GM21390 (cell line): ENCODE measurements at regions not wholly inside any gene's neighbourhood (a gene's known extent, or its start where the extent isn't known, plus 50 kb on each side); places are given as distances from the start of the nearest gene placed in this dataset.
"Not testable (repeated sequence)": the region's sequence is repeated elsewhere in the genome, so short reads cannot be mapped to it uniquely, and the experiment has no call there.

Experiments used
- ATAC-seq: cut with Tn5 transposase; IDR thresholded peaks from one replicate; pipeline ENCODE4 v1.9.1; 2021; ENCODE audit not compliant: unreplicated experiment

- ATAC-seq: no peak
Observed at GRCh38 chr7:142698429-142698828, 50.8 kb upstream of the PRSS1 start.

- ATAC-seq: no peak
Observed at GRCh38 chr7:142697270-142697669, 52.0 kb upstream of the PRSS1 start.

GRCh38 chr7:142696456-142697179, 52.7 kb upstream of the PRSS1 start:
- no peak for ATAC-seq

- ATAC-seq: no peak
Observed at GRCh38 chr7:142693911-142694310, 55.4 kb upstream of the PRSS1 start.

GRCh38 chr7:142690554-142691182, 58.6 kb upstream of the PRSS1 start:
- ATAC-seq: peak; percentile 74

GRCh38 chr7:142689439-142690120, 59.7 kb upstream of the PRSS1 start:
- ATAC-seq: no peak

GRCh38 chr7:142685877-142686508, 63.3 kb upstream of the PRSS1 start:
- ATAC-seq: no peak

- no peak for ATAC-seq
Observed at GRCh38 chr7:142681314-142682092, 67.8 kb upstream of the PRSS1 start.

GRCh38 chr7:142671506-142671905, 77.8 kb upstream of the PRSS1 start:
- ATAC-seq: no peak

- no peak for ATAC-seq
Observed at GRCh38 chr7:142670511-142670910, 78.8 kb upstream of the PRSS1 start.

GRCh38 chr7:142669074-142669654, 80.1 kb upstream of the PRSS1 start:
- no peak for ATAC-seq

- no peak for ATAC-seq
Observed at GRCh38 chr7:142668495-142668894, 80.8 kb upstream of the PRSS1 start.

GRCh38 chr7:142657376-142657775, 91.9 kb upstream of the PRSS1 start:
- ATAC-seq: no peak

- no peak for ATAC-seq
Observed at GRCh38 chr7:142654398-142654797, 94.9 kb upstream of the PRSS1 start.

GRCh38 chr7:142647749-142648148, 101.5 kb upstream of the PRSS1 start:
- ATAC-seq: no peak

- no peak for ATAC-seq
Observed at GRCh38 chr7:142646386-142647140, 102.7 kb upstream of the PRSS1 start.

GRCh38 chr7:142645777-142646176, 103.5 kb upstream of the PRSS1 start:
- ATAC-seq: no peak

GRCh38 chr7:142642316-142642715, 107.0 kb upstream of the PRSS1 start:
- ATAC-seq: no peak

- ATAC-seq: not testable (repeated sequence)
Observed at GRCh38 chr7:142641252-142641651, 108.0 kb upstream of the PRSS1 start.

- no peak for ATAC-seq
Observed at GRCh38 chr7:142638581-142638980, 110.7 kb upstream of the PRSS1 start.
